Stimulated activated CD4-positive, alpha-beta T cell treated with anti-CD3 and anti-CD28 coated beads, TNF-alpha, amount 100 ng/mL, for 24 hours (primary cell): ENCODE measurements at regions not wholly inside any gene's neighbourhood (a gene's known extent, or its start where the extent isn't known, plus 50 kb on each side); places are given as distances from the start of the nearest gene placed in this dataset.

Source experiments
- DNase-seq, 3 experiments: peaks; one replicate each; pipeline ENCODE4 v3.0.0-alpha.2; 2020; ENCODE audit warnings: low read depth in 3 of 3

DNA sequence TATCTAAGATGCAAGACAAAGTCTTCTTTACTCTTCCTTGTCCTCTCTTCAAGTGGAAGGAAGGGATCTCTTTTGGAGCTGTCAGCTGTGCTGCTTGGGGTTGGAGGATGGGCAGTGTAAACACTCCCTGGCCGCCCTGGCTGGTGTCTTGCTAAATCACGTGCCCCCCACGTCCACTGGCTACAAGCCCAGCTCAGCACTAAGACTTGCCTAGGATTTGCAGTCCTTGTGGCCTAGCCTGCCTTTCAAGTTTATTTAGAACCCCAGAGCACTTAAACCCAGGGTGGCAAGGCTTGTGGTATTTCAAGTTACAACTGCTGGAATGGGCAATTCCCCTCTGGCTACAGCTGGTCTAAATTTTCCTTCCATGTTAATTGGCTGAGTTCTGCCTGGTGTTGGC, 272.4 kb upstream of the MYO3A start:
- DNase-seq: no peak

DNA sequence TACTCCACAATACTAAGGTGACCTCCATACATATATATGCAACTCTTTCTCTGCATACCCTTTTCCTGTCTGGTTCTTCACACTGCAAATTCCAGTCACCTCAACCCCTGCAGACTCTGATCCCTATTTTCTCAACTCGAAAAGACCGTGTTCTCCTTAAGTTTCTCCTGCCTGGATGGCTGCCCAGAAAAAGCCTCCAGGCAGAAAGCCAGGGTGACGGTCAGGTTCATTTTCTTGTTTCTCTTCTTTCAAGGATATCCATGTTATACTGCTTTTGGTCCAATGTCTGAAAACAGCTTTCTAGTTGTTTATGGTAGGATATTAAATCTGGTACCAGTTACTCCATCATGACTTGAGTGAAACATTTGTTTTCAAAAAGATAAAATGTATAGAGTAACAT, 267.8 kb upstream of the MYO3A start:
- no peak for DNase-seq

DNA sequence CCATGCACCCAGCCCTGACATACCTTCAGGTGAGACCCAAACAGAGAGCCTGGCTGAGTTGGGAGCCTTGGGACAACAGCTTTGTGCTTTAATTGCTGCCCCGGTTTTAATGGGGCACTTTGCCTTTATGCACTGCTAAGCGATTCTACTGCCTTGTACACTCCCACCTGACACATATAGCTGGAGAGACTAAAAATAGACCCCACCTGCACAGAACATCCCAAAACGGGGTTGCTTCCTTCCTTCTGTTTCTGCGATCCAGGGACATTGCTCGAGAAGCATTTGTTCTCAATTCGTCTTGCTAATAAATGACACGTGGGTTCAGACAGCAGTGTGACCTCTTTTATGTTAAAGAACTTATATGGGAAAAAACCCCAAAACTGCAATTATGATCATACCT, 258.8 kb upstream of the MYO3A start:
- DNase-seq: no peak

DNA sequence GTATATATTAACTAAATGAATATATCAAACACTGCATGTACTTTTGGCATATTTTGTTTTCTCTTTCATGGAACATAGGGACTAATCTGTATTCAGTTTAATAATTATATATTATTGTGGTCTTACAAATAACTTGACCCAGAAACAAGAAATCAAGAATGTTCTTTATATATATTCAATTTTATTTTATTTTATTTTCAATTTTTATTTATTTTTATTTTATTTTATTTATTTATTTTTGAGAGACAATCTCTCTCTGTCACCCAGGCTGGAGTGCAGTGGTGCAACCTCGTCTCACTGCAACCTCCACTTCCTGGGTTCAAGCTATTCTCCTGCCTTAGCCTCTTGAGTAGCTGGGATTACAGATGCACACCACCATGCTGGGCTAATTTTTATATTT, 258.4 kb upstream of the MYO3A start:
- no peak for DNase-seq

DNA sequence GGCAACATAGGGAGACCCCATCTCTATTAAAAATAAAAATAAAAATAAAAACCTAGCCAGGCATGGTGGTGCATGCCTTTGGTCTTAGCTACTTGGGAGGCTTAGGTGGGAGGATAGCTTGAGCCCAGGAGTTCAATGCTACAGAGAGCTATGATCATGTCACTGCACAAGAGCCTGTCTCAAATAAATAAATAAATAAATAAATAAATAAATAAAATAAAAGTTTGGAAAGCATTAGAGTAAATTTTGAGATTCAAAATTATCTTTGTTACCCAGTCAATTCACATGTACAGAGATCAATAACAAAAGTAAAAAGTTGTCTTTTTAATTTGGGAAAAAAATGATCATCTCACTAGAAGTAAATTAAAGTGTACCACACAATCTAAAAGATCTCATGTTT, 255.8 kb upstream of the MYO3A start:
- no peak for DNase-seq

DNA sequence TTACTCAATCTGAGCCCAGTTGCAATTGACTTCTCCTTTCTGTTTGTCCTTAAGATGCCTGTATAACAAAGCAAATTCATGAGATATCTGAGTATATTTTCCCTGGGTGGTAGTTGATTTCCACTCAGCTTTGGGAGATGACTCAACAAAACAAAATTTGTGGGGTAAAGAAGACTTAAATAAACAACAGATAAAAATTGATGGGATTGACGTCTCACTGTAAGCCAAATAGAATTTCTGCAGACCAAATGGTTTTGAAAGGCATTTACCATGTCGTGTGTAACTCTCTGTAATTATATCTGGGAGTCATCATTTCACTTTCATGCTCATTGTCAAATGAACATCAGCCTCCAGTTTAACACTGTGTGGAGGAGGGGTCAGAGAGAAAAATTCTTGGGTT, 255.4 kb upstream of the MYO3A start:
- DNase-seq: no peak

DNA sequence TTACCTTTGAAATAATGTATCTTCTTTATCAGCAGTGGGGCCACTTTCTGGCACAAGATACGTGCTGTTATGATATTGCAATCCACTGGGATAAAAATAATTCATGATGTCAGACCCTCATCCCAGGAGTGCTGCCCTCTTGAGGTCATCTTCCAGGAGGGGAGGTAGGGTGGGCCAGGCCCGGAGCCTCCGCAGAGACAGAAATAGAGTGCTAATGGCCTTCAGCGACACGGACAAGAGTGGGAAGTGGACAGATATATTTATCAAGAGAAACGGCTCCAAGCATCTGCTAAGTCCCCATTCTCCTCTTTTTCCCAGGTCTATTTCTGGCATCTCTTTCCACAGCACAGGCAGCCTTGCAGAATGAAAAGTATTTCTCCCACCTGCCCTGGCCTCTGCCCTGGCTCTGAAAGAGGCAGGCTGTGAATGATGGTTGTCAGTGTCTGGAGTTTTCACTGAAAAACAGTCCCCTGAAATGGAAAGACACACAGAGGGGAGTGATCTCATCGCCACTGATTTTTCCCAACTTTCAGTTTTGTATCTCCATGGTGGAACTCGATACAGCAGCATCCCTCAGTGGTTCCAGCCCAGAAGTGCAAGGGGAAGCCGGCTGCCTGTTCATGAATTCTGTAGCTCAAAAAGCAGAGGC, 251.7 kb upstream of the MYO3A start:
- DNase-seq: no peak

DNA sequence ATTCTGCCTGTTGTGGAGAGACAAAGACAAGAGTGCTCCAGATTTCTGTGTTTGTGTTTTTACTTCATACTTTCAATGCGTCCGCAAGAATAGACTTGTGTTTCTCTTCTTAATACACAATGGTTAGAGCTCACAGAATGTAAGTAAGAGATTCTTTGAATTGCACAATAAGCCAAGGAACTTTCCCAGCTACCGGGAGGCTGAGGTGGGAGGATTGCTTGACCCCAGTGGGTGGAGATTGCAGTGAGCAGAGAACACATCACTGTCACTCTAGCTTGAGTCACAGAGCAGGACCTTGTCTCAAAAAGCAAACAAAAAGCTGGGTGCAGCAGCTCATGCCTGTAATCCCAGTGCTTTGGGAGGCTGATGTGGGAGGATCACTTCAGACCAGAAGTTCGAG, 250.7 kb upstream of the MYO3A start:
- DNase-seq: no peak

DNA sequence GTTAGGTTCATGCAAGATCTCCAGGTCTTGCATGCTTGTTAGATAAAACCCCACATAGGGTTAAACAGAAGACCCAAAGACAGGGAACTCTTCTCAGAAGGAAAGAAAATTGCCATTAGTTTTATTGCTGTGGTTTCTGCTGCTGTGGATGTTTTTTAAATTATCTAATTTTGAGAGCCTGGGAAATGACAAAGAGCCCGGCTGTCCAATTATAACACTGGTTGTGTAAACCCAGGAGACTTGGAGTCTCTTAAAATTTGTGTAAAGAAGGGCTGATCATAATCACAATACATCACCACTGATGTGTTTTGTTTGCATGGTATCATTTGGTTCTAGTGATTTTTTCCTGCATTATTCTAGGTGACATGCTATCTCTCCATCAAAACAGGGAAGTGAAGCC, 246.5 kb upstream of the MYO3A start:
- DNase-seq: no peak

DNA sequence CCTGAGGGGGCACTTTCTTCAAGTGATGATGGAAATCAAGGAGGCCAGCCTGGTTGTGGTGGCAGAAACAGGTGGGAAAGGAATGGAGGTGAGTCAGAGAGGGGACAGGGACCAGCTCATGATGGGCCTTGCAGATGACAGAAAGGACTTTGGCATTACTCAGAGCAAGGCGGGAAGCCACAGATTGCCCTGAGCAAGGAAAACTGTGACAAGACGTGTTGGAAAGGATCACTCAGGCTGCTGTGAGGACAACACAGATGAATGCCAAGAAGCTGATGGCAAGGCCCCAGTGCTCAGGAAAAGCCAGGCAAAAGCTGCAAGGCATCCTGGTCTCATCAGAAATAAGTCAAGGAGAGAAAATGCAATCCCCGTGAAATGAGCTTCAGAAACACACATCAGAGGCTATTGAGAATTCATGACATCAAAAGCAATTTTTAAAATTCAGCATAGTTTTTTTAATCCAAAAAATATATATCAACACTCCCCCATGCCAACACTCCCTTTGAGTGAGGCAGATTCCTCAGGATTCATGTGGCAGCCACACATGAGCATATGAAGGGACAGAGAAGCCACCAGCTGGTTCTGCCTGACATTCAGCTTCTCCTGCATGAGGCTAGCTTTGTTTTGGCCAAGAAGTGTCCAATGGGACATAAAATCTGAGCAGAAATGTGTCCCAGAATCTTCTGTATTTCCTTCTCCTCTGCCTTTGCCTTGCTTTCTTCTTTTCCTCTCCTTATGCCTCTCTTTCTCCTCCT, 244.5 kb upstream of the MYO3A start:
- no peak for DNase-seq

DNA sequence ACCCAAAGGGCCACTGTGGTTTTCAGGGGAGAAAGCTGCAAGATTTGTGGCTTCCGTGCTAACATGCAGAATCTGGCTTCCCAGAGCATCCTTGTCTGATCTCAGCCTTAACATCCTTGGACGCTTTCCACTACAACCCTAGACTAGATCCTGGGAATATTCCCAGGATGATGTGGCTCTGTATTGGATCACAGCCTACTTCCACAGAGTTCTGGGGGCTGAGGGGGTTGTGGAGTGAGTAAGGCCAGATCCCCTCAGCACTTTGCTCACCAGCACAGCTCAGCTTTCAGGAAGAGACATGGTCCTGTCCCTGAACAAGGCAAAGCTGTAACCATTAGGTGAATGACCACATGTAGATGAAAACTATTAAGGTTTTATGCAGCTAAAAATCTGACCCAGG, 241.3 kb upstream of the MYO3A start:
- no peak for DNase-seq

DNA sequence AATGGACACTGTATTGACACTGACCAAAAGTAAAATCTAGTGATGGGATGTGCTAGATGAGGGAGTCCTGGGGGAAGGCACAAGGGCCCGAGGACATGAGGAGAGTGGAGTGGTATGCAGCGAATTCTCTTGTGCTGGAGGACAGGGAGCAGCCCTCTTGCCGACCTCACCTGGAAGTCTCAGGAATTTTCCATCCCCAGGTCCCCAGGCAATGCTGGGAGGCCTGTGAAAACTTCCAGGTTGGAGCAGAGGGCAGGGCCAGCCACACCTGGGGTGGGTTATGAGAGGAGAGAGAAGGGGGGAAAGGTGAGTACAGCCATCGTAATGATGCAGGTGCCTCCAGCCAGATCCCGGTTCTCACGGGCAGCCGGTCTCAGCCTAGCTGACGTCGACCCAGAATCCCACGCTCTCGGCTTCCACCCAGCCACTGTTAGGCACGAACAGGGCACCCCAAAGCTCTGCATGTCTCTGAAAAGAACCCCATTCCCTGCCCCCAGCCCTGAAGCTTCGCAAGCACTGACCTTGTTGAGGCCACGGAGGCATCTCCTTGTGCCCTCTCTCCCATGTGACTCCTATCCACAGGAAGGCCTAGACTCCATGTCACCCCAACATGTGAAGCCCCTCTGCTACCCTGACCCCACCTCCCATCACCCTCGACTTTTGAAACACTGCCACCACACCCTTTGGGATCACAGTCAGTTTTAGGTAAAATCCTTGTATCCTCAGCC, 239.7 kb upstream of the MYO3A start:
- DNase-seq: no peak

DNA sequence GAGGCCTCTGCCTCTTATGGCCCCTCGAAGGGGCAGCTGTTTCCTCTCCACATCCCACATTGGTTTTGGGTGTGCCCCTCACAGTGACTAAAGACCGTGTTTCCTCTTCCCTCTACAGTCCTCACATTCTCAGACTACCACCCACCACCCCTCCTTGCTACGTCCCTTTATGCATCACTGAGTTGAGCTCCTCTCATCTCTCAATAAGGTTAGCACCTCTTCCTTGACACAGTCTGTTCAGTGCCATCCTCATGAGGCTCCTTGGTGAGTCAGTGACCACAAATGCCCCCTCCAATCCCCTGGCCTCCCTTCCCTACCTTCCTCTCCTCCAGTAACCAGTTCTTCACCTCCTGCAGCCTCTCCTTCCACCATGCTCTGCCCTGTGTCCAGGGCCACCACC, 239.1 kb upstream of the MYO3A start:
- no peak for DNase-seq

DNA sequence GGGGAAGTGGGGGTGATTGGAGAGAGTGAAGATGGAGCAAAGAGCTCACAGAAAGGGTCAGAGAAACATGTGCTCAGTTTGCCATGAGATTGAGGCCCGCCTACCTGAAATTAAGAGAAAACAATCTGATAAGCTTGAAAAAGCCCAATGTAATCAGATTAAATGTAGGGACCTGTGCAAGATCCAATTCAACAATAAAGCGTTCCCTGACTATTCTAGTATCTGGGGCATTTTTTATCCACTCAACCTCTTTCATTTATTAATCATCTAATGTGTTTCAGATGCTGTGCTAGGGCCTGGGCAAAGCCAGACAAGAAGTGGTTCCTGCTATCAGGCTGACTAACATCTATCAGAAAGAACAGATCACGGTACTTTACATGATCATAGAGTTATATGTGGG, 238.4 kb upstream of the MYO3A start:
- DNase-seq: no peak

DNA sequence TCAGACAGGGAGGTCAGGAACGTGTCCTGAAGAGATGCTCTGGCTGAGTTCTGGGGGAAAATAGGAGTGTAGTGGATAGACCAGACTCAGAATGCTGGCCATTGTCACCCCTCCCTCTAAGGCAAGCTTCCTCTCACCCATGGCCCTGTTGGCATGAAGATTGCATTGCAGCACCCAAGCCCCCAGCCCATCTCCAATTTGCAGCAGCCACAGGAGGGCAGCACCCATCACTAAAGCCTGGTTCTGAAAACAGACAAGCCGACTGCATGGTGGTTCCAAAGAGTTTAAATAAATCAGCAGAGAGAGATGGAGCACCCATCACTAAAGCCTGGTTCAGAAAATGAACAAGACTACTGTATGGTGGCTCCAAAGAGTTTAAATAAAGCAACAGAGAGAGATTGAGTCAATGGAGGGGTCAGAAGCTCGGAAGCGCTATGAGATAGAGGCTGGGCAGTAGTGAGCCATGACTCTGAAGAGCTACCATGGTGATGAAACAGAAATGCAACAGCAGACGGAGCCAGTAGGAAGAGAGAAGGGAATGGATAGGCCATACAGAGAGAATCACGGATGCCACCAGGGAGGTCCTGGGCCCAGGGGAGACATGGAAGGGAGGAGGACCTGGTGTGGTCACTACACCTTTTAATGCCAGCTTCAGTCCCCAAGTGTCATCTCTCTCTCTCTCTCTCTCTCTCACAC, 237.9 kb upstream of the MYO3A start:
- no peak for DNase-seq

DNA sequence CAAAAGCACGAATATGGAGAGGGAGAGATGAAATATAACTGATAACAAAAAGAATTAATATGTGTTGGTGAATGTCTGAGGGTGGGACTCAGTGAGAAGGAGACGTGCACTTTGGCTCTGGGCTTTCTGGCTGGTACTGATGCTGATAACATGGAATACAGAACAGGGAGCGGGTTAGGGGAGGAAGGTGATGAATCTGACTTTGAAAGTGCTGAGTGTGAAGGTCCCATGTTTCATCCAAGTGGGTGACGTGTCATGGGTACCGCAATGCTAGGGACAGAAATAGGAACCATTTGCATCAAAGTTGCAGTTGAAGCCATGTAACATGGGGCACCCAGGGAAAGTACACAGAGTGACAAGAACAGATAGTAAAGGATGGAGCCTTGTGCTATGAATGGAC, 236.6 kb upstream of the MYO3A start:
- DNase-seq: no peak

DNA sequence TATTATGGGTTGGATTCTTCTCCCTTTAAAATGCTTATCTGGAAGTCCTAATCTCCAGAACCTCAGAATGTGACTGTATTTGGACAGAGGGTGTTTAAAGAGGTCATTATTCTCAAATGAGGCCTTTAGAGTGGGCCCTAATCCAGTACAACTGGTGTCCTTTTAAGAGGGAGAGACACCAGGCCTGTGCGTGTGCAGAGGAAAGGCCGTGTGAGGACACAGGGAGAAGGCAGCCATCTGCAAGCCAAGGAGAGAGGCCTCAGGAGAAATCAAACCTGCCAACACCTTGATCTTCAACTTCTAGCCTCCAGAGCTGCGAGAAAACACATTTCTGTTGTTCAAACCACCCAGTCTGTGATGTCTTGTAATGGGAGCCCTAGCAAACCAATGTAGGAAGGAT, 235.4 kb upstream of the MYO3A start:
- no peak for DNase-seq

DNA sequence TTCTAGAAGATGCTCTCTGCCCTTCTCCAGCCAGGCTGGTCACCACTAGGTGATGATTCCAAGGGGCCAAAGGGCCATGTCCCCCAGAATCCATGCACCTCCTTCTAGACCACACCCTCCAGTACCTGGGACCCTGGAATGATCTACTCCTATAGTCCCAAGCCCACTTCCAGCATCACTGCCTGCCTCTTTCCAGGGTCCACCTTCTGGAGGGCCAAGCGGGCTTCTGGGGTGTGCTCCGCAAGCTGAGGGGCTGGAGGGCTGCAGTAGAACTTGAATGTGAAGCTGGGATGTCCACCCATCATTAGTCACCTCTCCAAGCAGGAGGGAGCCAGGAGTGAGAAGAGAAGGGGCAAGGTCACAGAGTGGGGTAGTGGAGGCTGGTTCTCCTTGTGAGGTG, 234.4 kb upstream of the MYO3A start:
- DNase-seq: no peak

DNA sequence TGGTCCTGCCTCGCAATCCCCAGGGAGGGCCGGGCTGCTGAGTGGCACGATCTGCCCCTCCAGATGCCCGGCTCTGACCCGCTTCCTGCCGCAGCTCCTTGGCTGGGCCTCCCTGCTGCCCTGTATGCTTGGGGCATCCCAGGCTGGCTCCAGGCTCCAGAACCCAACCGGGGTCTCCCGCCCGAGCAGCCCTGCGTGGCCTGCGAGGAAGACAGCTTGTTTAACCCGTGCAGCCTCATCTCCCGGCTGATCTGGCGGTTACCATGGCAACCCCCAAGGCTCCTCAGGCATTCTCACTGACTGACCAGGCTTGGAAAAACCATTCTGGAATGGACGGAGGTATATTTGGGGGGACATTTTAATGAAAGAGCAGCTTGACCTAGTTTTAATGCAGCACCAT, 232.4 kb upstream of the MYO3A start:
- DNase-seq: no peak

DNA sequence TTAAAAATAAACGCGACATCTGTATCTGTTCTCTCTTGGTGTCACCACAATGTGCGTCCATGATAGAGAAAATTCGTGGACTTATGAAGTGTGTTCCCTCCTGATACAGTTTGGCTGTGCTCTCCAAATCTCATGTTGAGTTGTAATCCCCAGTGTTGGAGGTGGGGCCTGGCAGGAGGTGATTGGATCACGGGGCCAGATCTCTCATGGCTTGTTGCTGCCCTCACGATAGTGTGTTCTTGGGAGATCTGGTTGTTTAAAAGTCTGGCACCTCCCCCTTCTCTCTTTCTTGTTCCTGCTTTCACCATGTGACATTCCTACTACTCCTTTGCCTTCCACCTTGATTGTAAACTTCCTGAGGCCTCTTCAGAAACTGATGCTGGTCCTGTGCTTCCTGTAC, 229.4 kb upstream of the MYO3A start:
- DNase-seq: no peak

DNA sequence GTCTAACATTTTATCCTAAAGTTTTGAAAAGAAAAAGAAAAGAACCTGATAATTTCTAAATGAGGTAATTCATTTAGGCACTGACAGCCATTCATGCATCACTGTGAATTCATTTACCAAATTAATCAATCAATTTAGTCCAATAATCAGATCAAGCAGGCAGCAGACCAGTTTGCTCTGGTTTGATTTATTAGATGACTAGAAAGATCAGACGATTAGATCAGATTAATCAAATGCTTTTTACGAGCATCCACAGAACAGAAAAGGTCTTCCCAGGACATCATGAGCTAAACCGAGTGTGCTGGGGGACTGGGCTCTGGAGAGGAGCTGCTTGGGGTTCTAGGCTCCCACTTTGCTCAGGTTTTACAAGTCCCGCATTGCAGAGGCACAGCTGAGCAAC, 226.5 kb upstream of the MYO3A start:
- DNase-seq: no peak

DNA sequence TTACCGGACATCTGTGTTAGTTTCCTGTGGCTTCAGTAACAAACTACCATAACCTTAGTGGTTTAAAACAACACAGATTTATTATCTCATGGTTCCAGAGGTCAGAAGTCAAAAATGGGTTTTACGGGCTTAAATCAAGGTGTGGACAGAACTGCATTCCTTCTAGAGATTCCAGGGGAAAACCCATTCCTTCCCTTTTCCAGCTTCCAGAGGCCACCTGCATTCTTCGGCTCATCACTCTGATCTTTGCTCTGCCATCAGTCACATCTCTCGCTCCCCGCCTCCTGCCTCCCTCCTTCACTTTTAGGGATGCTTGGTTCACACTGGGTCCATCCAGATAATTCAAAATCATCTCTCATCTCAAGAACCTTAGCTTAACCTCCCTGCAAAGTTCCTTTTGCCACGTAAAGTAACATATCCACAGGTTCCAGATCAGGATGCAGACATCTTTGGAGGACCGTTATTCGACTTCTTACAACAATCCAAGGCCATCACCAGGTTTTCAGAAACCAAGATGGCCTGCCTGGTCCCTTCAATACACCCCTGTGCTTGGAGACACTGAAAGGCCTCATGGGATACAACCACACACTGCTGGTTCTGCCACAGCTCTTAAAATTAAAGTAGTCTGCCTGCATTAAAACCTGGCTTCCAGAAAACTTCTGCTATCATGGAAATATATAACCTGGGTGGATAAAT, 225.9 kb upstream of the MYO3A start:
- no peak for DNase-seq
